Neural cell (in vitro differentiated cells): ENCODE measurements at regions not wholly inside any gene's neighbourhood (a gene's known extent, or its start where the extent isn't known, plus 50 kb on each side); places are given as distances from the start of the nearest gene placed in this dataset.

Experiments
- RAD21 ChIP-seq: fragments of 450-650 bp; conservative IDR thresholded peaks from 2 replicates; pipeline ENCODE4 v1.6.1; 2014; ENCODE audit warnings: antibody characterized with exemption, mild to moderate bottlenecking, moderate library complexity
- TF ChIP-seq, protein P1 (sequence below): fragments of 450-650 bp; IDR thresholded peaks from 2 replicates; pipeline ENCODE4 v1.5.1; 2014; ENCODE audit warnings: antibody characterized with exemption, mild to moderate bottlenecking, moderate library complexity; ENCODE audit not compliant: poor library complexity, severe bottlenecking

DNA sequence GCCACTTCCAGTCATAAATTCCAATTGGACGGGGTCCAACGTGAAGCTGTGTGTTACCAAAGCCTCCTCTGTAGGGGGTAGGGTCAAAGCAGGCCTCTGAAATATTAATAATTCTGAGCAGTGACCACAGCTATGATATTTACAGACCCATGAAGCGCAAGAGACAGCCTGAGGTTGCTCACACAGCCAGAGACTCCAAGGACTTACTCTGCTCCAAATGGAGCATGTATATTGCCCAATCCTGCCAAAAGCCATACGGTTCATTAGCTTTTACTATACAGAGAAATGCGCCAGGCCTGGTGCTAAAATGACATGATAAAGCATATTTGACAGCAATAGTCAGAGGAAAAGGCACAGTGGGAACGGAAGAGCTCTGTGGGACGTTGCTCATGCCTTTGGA, 151.3 kb downstream of the PAH start:
- TF ChIP-seq, protein P1, sequence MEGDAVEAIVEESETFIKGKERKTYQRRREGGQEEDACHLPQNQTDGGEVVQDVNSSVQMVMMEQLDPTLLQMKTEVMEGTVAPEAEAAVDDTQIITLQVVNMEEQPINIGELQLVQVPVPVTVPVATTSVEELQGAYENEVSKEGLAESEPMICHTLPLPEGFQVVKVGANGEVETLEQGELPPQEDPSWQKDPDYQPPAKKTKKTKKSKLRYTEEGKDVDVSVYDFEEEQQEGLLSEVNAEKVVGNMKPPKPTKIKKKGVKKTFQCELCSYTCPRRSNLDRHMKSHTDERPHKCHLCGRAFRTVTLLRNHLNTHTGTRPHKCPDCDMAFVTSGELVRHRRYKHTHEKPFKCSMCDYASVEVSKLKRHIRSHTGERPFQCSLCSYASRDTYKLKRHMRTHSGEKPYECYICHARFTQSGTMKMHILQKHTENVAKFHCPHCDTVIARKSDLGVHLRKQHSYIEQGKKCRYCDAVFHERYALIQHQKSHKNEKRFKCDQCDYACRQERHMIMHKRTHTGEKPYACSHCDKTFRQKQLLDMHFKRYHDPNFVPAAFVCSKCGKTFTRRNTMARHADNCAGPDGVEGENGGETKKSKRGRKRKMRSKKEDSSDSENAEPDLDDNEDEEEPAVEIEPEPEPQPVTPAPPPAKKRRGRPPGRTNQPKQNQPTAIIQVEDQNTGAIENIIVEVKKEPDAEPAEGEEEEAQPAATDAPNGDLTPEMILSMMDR = no peak
- no peak for TF ChIP-seq RAD21
